ENCODE measurements at regions not wholly inside any gene's neighbourhood (a gene's known extent, or its start where the extent isn't known, plus 50 kb on each side); places are given as distances from the start of the nearest gene placed in this dataset.
"Not testable (repeated sequence)": the region's sequence is repeated elsewhere in the genome, so short reads cannot be mapped to it uniquely, and the experiment has no call there.

- FAIRE-seq, result no peak
- H4K20me1 ChIP-seq (ENCODE audit: insufficient read depth, low read length), result no peaks in the 10 kb centered on the region
- no peak overlapping the region for H2AFZ ChIP-seq (ENCODE audit: low read depth, low read length)
- H3K9me3 Mint-ChIP-seq (ENCODE audit: unreplicated experiment), result no peaks in the 10 kb centered on the region
- H3K4me1 Mint-ChIP-seq (ENCODE audit: low read depth, unreplicated experiment), result peaks cover 8% of the 10 kb centered on the region
- no peaks in the 10 kb centered on the region for H3K27me3 ChIP-seq (ENCODE audit: insufficient read depth, low read length)
- no peaks in the 10 kb centered on the region for H3K27me3 Mint-ChIP-seq (ENCODE audit: low read depth, unreplicated experiment)
- H3K9ac ChIP-seq (ENCODE audit: low read length), result no peak overlapping the region
- no peak overlapping the region for H3K4me2 ChIP-seq (ENCODE audit: low read length)
- H3K36me3 ChIP-seq (ENCODE audit: insufficient read depth, low read length), result no peaks in the 10 kb centered on the region
- H3K79me2 ChIP-seq (ENCODE audit: insufficient read depth, low read length), result no peaks in the 10 kb centered on the region
- H3K36me3 Mint-ChIP-seq (ENCODE audit: low read depth, unreplicated experiment), result no peaks in the 10 kb centered on the region
- no peak for DNase-seq (ENCODE audit: low read depth)
- H3K4me3 Mint-ChIP-seq (ENCODE audit: unreplicated experiment), result no peak overlapping the region
- no peak overlapping the region for H3K27ac ChIP-seq (ENCODE audit: low read depth, low read length)
- TF ChIP-seq, protein P1, sequence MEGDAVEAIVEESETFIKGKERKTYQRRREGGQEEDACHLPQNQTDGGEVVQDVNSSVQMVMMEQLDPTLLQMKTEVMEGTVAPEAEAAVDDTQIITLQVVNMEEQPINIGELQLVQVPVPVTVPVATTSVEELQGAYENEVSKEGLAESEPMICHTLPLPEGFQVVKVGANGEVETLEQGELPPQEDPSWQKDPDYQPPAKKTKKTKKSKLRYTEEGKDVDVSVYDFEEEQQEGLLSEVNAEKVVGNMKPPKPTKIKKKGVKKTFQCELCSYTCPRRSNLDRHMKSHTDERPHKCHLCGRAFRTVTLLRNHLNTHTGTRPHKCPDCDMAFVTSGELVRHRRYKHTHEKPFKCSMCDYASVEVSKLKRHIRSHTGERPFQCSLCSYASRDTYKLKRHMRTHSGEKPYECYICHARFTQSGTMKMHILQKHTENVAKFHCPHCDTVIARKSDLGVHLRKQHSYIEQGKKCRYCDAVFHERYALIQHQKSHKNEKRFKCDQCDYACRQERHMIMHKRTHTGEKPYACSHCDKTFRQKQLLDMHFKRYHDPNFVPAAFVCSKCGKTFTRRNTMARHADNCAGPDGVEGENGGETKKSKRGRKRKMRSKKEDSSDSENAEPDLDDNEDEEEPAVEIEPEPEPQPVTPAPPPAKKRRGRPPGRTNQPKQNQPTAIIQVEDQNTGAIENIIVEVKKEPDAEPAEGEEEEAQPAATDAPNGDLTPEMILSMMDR (IDR thresholded peaks at IDR 0.05; ENCODE audit: insufficient read depth, low read depth, low read length), result no peak
- no peak for TF ChIP-seq EZH2 (IDR thresholded peaks at IDR 0.05; ENCODE audit: insufficient read depth, low read length)
- H3K27ac Mint-ChIP-seq (ENCODE audit: unreplicated experiment), result no peak overlapping the region
- H3K4me1 ChIP-seq (ENCODE audit: insufficient read depth, low read length), result no peaks in the 10 kb centered on the region
- no peak overlapping the region for H3K4me3 ChIP-seq (ENCODE audit: insufficient read depth, low read depth, low read length)
- no peaks in the 10 kb centered on the region for H3K9me3 ChIP-seq (ENCODE audit: insufficient read depth, low read depth, low read length)
These were observed 845.2 kb upstream of the CDH18 start for GRCh38 chr5:20833081-20833627.

GRCh38 chr5:20832204-20833080 is 844.4 kb upstream of the CDH18 start:
- TF ChIP-seq EZH2 (IDR thresholded peaks at IDR 0.05; ENCODE audit: insufficient read depth, low read length), result no peak
- TF ChIP-seq, protein P1 (IDR thresholded peaks at IDR 0.05; ENCODE audit: insufficient read depth, low read depth, low read length), result no peak
- no peaks in the 10 kb centered on the region for H3K36me3 Mint-ChIP-seq (ENCODE audit: low read depth, unreplicated experiment)
- Histone ChIP-seq H4K20me1 (ENCODE audit: insufficient read depth, low read length) (no peaks in the 10 kb centered on the region), H3K27ac (ENCODE audit: low read depth, low read length) (no peak overlapping the region), H2AFZ (ENCODE audit: low read depth, low read length) (no peak overlapping the region), H3K4me1 (ENCODE audit: insufficient read depth, low read length) (no peaks in the 10 kb centered on the region), H3K4me2 (ENCODE audit: low read length) (no peak overlapping the region), H3K27me3 (ENCODE audit: insufficient read depth, low read length) (no peaks in the 10 kb centered on the region), H3K36me3 (ENCODE audit: insufficient read depth, low read length) (no peaks in the 10 kb centered on the region), H3K79me2 (ENCODE audit: insufficient read depth, low read length) (no peaks in the 10 kb centered on the region), H3K9me3 (ENCODE audit: insufficient read depth, low read depth, low read length) (no peaks in the 10 kb centered on the region), H3K4me3 (ENCODE audit: insufficient read depth, low read depth, low read length) (no peak overlapping the region), H3K9ac (ENCODE audit: low read length) (no peak overlapping the region)
- FAIRE-seq (peak; percentile 69), DNase-seq (ENCODE audit: low read depth) (no peak)
- no peak overlapping the region for H3K27ac Mint-ChIP-seq (ENCODE audit: unreplicated experiment)
- peaks cover 8% of the 10 kb centered on the region for H3K4me1 Mint-ChIP-seq (ENCODE audit: low read depth, unreplicated experiment)
- H3K27me3 Mint-ChIP-seq (ENCODE audit: low read depth, unreplicated experiment), result no peaks in the 10 kb centered on the region
- no peak overlapping the region for H3K4me3 Mint-ChIP-seq (ENCODE audit: unreplicated experiment)
- no peaks in the 10 kb centered on the region for H3K9me3 Mint-ChIP-seq (ENCODE audit: unreplicated experiment)

GRCh38 chr5:20825951-20826350 is 838.0 kb upstream of the CDH18 start:
- not testable (repeated sequence) for FAIRE-seq; H3K4me2 ChIP-seq (ENCODE audit: low read length); H3K27me3 ChIP-seq (ENCODE audit: insufficient read depth, low read length); H3K27me3 Mint-ChIP-seq (ENCODE audit: low read depth, unreplicated experiment); DNase-seq (ENCODE audit: low read depth); H3K4me1 ChIP-seq (ENCODE audit: insufficient read depth, low read length); H3K4me3 Mint-ChIP-seq (ENCODE audit: unreplicated experiment); H3K9me3 ChIP-seq (ENCODE audit: insufficient read depth, low read depth, low read length); H3K36me3 Mint-ChIP-seq (ENCODE audit: low read depth, unreplicated experiment); H3K9me3 Mint-ChIP-seq (ENCODE audit: unreplicated experiment); H3K27ac ChIP-seq (ENCODE audit: low read depth, low read length); H3K9ac ChIP-seq (ENCODE audit: low read length); H3K27ac Mint-ChIP-seq (ENCODE audit: unreplicated experiment); H2AFZ ChIP-seq (ENCODE audit: low read depth, low read length); H4K20me1 ChIP-seq (ENCODE audit: insufficient read depth, low read length); H3K4me3 ChIP-seq (ENCODE audit: insufficient read depth, low read depth, low read length); H3K36me3 ChIP-seq (ENCODE audit: insufficient read depth, low read length); H3K79me2 ChIP-seq (ENCODE audit: insufficient read depth, low read length); H3K4me1 Mint-ChIP-seq (ENCODE audit: low read depth, unreplicated experiment)

DNA sequence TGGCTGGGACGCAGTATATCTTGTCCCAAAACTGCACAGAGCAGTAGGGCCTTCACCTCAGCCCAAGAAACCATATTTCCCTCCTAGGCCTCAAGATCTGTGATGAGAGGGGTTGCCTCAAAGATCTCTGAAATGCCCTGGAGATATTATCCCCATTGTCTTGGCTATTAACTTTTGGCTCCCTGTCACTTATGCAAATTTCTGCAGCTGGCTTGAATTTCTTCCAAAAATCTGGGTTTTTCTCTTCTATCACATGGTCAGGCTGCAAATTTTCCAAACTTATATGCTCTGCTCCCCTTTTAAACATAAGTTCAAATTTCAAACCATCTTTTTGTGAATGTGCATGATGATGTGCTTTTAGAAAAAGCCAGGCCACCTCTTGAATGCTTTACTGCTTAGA is 809.2 kb upstream of the CDH18 start:
- H3K9me3 Mint-ChIP-seq (ENCODE audit: unreplicated experiment); H4K20me1 ChIP-seq (ENCODE audit: insufficient read depth, low read length); FAIRE-seq; H3K4me1 ChIP-seq (ENCODE audit: insufficient read depth, low read length); H3K4me3 Mint-ChIP-seq (ENCODE audit: unreplicated experiment); H3K36me3 Mint-ChIP-seq (ENCODE audit: low read depth, unreplicated experiment); H3K79me2 ChIP-seq (ENCODE audit: insufficient read depth, low read length); H3K27ac Mint-ChIP-seq (ENCODE audit: unreplicated experiment); H3K36me3 ChIP-seq (ENCODE audit: insufficient read depth, low read length); H3K27me3 Mint-ChIP-seq (ENCODE audit: low read depth, unreplicated experiment); H3K4me1 Mint-ChIP-seq (ENCODE audit: low read depth, unreplicated experiment); H3K9ac ChIP-seq (ENCODE audit: low read length); H3K4me3 ChIP-seq (ENCODE audit: insufficient read depth, low read depth, low read length); DNase-seq (ENCODE audit: low read depth); H2AFZ ChIP-seq (ENCODE audit: low read depth, low read length); H3K27me3 ChIP-seq (ENCODE audit: insufficient read depth, low read length); H3K4me2 ChIP-seq (ENCODE audit: low read length); H3K27ac ChIP-seq (ENCODE audit: low read depth, low read length); H3K9me3 ChIP-seq (ENCODE audit: insufficient read depth, low read depth, low read length): not testable (repeated sequence)
